Left ventricle myocardium inferior (tissue), 1 donor: ENCODE measurements at regions not wholly inside any gene's neighbourhood (a gene's known extent, or its start where the extent isn't known, plus 50 kb on each side); places are given as distances from the start of the nearest gene placed in this dataset.

Source experiments
- DNase-seq: peaks from one replicate; pipeline ENCODE4 v3.0.0-alpha.2; 2020
- H3K27ac ChIP-seq: fragments of 200-600 bp; replicated peaks from 2 replicates; pipeline ENCODE4 v1.8.0; 2021
- H3K27me3 ChIP-seq: fragments of 200-600 bp; 2 replicates; pipeline ENCODE4 v1.8.0; 2021; ENCODE audit warnings: low read depth
- H3K36me3 ChIP-seq: fragments of 200-600 bp; 2 replicates; pipeline ENCODE4 v1.8.0; 2021
- H3K4me1 ChIP-seq: fragments of 200-600 bp; 2 replicates; pipeline ENCODE4 v1.8.0; 2021
- H3K4me3 ChIP-seq: fragments of 200-600 bp; 2 replicates; pipeline ENCODE4 v1.8.0; 2021; ENCODE audit warnings: mild to moderate bottlenecking, moderate library complexity
- H3K9me3 ChIP-seq: fragments of 200-600 bp; replicated peaks from 2 replicates; pipeline ENCODE4 v1.8.0; 2021
- intact Hi-C: fragments of 100-400 bp; cut with micrococcal nuclease; formaldehyde crosslinking; loops from one replicate; pipeline ENCODE4 v1.11.0; 2022
- TF ChIP-seq, protein P1 (sequence below): fragments of 200-600 bp; IDR thresholded peaks from 2 replicates; pipeline ENCODE4 v1.8.0; 2021; ENCODE audit warnings: antibody characterized with exemption, mild to moderate bottlenecking, borderline replicate concordance
- donor health status: DM: no; HTN: yes; CAD: no; lungs with severe emphysema.

DNA sequence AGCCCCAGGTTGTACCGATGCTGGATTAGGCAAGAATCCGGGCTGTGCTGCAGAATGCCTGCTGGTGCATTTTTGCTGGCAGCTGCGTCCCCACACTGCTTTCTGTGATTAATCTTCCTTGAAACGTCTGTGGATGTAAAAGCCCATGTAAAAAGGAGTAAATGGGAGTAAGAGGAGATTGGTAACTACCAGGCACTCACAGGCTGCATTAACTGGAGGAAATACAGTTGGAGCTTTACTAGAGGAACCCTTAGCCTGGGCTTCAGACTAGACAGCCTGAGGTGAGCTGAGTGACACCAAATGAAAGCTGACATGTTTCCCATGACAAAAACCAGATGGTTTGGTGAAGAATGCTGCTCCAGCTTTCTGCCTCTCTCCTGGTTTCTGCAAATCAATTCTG, 190.4 kb upstream of the GAS1 start:
- Histone ChIP-seq H3K4me3 (no peak overlapping the region), H3K27me3 (peaks cover 9% of the 10 kb centered on the region), H3K27ac (no peak overlapping the region), H3K4me1 (no peaks in the 10 kb centered on the region), H3K36me3 (no peaks in the 10 kb centered on the region), H3K9me3 (peaks cover 12% of the 10 kb centered on the region)
- DNase-seq, result no peak
- TF ChIP-seq, protein P1, sequence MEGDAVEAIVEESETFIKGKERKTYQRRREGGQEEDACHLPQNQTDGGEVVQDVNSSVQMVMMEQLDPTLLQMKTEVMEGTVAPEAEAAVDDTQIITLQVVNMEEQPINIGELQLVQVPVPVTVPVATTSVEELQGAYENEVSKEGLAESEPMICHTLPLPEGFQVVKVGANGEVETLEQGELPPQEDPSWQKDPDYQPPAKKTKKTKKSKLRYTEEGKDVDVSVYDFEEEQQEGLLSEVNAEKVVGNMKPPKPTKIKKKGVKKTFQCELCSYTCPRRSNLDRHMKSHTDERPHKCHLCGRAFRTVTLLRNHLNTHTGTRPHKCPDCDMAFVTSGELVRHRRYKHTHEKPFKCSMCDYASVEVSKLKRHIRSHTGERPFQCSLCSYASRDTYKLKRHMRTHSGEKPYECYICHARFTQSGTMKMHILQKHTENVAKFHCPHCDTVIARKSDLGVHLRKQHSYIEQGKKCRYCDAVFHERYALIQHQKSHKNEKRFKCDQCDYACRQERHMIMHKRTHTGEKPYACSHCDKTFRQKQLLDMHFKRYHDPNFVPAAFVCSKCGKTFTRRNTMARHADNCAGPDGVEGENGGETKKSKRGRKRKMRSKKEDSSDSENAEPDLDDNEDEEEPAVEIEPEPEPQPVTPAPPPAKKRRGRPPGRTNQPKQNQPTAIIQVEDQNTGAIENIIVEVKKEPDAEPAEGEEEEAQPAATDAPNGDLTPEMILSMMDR, result no peak
- intact Hi-C loops, result no loop called here

DNA sequence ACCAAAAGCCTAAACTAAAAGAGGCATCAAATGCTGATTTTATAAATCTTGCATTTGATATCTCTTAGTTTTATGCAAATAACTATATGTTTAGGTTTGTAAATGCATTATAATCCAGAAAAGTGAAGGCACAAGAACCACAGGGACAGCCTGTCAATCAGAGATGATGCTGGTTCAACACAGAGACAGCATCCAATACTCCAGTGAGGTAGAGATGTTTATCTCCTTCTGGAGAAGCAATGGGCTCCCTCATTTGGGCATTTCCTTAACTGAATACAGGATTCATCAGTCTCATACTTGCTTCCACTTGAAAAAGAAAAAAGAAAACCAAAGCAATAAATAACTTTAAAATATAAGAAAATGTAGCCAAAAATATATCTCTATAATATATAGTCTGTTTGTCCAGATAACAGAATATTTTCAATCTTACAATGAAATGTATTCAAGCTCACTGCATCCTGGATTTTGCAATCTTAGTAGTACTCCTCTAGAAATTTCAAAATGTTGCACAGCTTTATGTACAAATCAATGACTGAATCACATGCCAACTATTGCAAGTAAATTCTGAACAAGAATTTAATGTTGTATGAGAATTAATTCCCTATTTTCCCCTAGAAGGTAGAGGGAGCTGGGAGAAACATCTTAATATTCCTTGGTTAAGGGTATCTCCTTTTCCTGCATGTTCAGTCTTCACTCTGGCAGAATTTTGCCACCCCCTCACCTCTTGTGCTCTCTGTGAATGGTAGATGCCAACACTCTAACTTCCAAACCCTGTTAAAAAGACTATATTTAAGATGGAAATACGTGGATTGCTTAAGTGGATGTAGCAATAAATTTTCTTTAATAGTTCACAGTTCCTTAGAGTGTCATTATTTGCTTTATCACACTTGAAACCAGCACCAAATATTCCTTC, 191.1 kb upstream of the GAS1 start:
- intact Hi-C loops, result no loop called here
- no peak overlapping the region for H3K27ac ChIP-seq
- peaks cover 9% of the 10 kb centered on the region for H3K27me3 ChIP-seq
- TF ChIP-seq, protein P1, result no peak
- no peak for DNase-seq
- H3K4me3 ChIP-seq, result no peak overlapping the region
- no peaks in the 10 kb centered on the region for H3K4me1 ChIP-seq
- H3K9me3 ChIP-seq, result peaks cover 7% of the 10 kb centered on the region
- H3K36me3 ChIP-seq, result no peaks in the 10 kb centered on the region

DNA sequence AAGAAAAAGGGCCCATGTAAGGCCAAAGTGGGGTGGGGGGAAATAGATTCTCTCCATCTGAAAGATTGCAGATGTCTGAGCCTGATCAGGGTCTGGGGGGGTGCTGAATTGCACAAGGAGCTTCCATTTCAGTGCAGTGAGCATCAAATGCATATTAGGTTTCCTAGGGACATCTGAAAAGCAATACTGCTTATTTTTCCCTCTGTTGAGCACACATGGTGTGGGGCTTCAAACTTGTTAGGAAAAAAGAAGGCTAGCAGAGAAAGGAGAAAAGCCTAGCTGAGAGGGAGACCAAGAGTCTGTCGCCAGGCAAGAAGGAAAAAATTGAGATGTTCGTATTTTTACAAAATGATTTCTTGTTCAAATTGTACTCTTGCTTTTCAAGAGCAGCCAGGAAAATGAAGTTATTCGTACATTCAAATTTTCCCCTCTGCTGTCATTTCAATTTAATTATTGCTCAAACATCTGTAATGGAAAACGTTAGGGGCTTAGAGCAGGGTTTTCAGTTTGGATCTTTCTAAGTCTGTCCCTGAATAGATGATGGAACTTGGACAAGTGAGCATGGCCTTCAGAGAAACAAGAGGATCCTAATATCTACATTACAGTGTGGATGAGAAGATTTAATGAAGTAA, 191.9 kb upstream of the GAS1 start:
- H3K27me3 ChIP-seq, result peaks cover 9% of the 10 kb centered on the region
- H3K27ac ChIP-seq, result no peak overlapping the region
- H3K4me1 ChIP-seq, result no peaks in the 10 kb centered on the region
- no peak for DNase-seq
- no peaks in the 10 kb centered on the region for H3K36me3 ChIP-seq
- no peak overlapping the region for H3K4me3 ChIP-seq
- intact Hi-C loops, result no loop called here
- TF ChIP-seq, protein P1, result no peak
- no peaks in the 10 kb centered on the region for H3K9me3 ChIP-seq

DNA sequence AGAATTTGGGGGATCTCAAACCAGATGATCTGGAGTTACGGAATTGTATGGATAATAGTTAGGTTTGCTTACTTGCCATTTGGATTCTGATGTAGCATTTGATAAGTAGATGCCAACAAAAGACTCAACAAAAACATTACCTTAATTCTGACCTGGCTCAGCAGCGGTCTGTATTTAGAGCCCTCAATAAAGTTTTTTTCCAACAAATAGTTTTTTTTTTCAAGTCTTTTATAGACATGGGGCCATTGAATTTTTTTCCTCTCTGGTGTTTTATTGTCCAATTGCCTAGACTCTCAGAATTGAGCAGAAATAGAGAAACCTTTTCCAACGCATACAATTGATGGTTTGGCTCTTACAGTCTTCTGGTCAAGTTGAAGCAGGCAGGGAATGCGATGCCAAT, 192.8 kb upstream of the GAS1 start:
- no peak for DNase-seq
- Histone ChIP-seq H3K4me1 (no peaks in the 10 kb centered on the region), H3K27ac (no peak overlapping the region), H3K36me3 (no peaks in the 10 kb centered on the region), H3K9me3 (no peaks in the 10 kb centered on the region), H3K4me3 (no peak overlapping the region), H3K27me3 (peaks cover 9% of the 10 kb centered on the region)
- intact Hi-C loops, result no loop called here
- TF ChIP-seq, protein P1, result no peak

DNA sequence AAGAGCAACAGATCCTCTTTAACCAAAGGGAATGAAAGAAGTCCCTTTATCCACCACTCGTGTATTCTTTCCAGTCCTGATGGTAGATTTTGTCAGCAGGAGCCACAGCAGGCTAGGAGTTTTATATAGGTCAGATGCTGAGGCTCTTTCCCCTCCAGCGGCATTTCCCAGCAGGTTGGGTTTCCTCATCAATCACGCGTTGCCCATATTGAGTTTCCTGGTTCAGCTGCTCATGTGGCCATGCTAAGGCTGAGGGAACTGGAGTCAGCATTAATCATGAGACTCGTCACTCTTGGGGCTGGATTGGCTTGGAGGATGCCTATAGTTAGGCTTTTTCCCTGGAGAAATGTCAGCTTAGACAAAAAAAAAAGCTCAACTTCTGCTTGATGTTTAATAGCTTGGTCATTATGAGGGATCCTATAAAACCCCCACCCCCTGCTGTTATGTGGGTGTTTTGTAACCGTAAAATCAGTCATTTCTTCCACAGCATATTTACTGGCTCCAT, 193.4 kb upstream of the GAS1 start:
- no peak for DNase-seq
- Histone ChIP-seq H3K36me3 (no peaks in the 10 kb centered on the region), H3K4me1 (no peaks in the 10 kb centered on the region), H3K27ac (no peak overlapping the region), H3K4me3 (no peak overlapping the region), H3K27me3 (peaks cover 9% of the 10 kb centered on the region), H3K9me3 (no peaks in the 10 kb centered on the region)
- TF ChIP-seq, protein P1, result no peak
- intact Hi-C loops, result no loop called here
